ENCODE measurements at regions not wholly inside any gene's neighbourhood (a gene's known extent, or its start where the extent isn't known, plus 50 kb on each side); places are given as distances from the start of the nearest gene placed in this dataset.
"Not testable (repeated sequence)": the region's sequence is repeated elsewhere in the genome, so short reads cannot be mapped to it uniquely, and the experiment has no call there.

- DNase-seq, result no peak
Measured at GRCh38 chr16:66242672-66243071, 123.8 kb upstream of the CDH5 start.

GRCh38 chr16:66242206-66242605, 124.3 kb upstream of the CDH5 start:
- DNase-seq, result not testable (repeated sequence)

GRCh38 chr16:66240631-66241395, 125.7 kb upstream of the CDH5 start:
- DNase-seq, result no peak

GRCh38 chr16:66240088-66240487, 126.4 kb upstream of the CDH5 start:
- DNase-seq, result no peak

GRCh38 chr16:66238696-66239095, 127.8 kb upstream of the CDH5 start:
- DNase-seq, result no peak

- DNase-seq, result no peak
Measured at GRCh38 chr16:66236301-66236700, 130.2 kb upstream of the CDH5 start.

- DNase-seq, result no peak
Measured at GRCh38 chr16:66231452-66232160, 134.9 kb upstream of the CDH5 start.

- DNase-seq, result no peak
Measured at GRCh38 chr16:66229651-66230050, 136.8 kb upstream of the CDH5 start.

GRCh38 chr16:66228792-66229191, 137.7 kb upstream of the CDH5 start:
- DNase-seq, result no peak

GRCh38 chr16:66227766-66228530, 138.5 kb upstream of the CDH5 start:
- DNase-seq, result no peak

- no peak for DNase-seq
Measured at GRCh38 chr16:66226762-66227161, 139.7 kb upstream of the CDH5 start.

GRCh38 chr16:66225696-66226095, 140.8 kb upstream of the CDH5 start:
- DNase-seq, result no peak

GRCh38 chr16:66224626-66225025, 141.9 kb upstream of the CDH5 start:
- DNase-seq, result no peak

- no peak for DNase-seq
Measured at GRCh38 chr16:66224186-66224585, 142.3 kb upstream of the CDH5 start.

- no peak for DNase-seq
Measured at GRCh38 chr16:66223176-66223780, 143.2 kb upstream of the CDH5 start.

- no peak for DNase-seq
Measured at GRCh38 chr16:66222756-66223155, 143.7 kb upstream of the CDH5 start.

- DNase-seq, result no peak
Measured at GRCh38 chr16:66220702-66221101, 145.8 kb upstream of the CDH5 start.

- DNase-seq, result no peak
Measured at GRCh38 chr16:66219491-66219890, 147.0 kb upstream of the CDH5 start.

GRCh38 chr16:66212428-66212827, 154.1 kb upstream of the CDH5 start:
- no peak for DNase-seq

- no peak for DNase-seq
Measured at GRCh38 chr16:66211651-66212050, 154.8 kb upstream of the CDH5 start.

- no peak for DNase-seq
Measured at GRCh38 chr16:66207883-66208265, 158.6 kb upstream of the CDH5 start.

GRCh38 chr16:66207139-66207882, 159.2 kb upstream of the CDH5 start:
- no peak for DNase-seq
